ENCODE measurements at regions not wholly inside any gene's neighbourhood (a gene's known extent, or its start where the extent isn't known, plus 50 kb on each side); places are given as distances from the start of the nearest gene placed in this dataset.

DNA sequence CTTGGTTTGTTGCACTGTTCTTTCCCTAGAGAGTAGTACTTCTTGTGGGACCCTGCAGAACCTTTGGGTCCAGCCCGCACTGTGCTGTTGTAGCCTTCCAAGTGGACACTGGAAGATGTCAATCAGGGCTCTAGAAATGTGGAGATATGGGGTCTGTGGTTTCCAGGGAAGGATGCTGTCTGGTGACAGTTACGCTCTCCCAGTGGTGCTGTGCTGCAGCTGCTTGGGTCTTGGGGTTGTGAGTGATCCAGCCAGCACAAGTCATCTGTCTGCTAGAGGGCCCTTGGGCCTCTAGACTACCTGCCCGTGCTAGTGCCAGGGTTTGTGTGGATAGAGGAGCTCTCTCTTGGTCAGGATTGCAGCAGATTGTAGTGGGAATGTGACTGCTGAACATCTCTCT lies 484.5 kb downstream of the DMAC1 start:
- TF ChIP-seq, protein P1, sequence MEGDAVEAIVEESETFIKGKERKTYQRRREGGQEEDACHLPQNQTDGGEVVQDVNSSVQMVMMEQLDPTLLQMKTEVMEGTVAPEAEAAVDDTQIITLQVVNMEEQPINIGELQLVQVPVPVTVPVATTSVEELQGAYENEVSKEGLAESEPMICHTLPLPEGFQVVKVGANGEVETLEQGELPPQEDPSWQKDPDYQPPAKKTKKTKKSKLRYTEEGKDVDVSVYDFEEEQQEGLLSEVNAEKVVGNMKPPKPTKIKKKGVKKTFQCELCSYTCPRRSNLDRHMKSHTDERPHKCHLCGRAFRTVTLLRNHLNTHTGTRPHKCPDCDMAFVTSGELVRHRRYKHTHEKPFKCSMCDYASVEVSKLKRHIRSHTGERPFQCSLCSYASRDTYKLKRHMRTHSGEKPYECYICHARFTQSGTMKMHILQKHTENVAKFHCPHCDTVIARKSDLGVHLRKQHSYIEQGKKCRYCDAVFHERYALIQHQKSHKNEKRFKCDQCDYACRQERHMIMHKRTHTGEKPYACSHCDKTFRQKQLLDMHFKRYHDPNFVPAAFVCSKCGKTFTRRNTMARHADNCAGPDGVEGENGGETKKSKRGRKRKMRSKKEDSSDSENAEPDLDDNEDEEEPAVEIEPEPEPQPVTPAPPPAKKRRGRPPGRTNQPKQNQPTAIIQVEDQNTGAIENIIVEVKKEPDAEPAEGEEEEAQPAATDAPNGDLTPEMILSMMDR (IDR thresholded peaks at IDR 0.05; ENCODE audit: insufficient read depth, low read depth, low read length) = no peak
- no peak for TF ChIP-seq EZH2 (IDR thresholded peaks at IDR 0.05; ENCODE audit: insufficient read depth, low read length)

All from astrocyte (in vitro differentiated cells and primary cell).